A549 (cell line): ENCODE measurements at regions not wholly inside any gene's neighbourhood (a gene's known extent, or its start where the extent isn't known, plus 50 kb on each side); places are given as distances from the start of the nearest gene placed in this dataset.

ENCODE experiments used
- ATAC-seq, 2 experiments: fragments of 200-7000 bp in 1 of 2; fragments of >200 bp in 1 of 2; cut with Nextera tagmentation in 1 of 2; cut with Tn5 transposase in 1 of 2; 3 replicates each; pipeline versions ENCODE4 v1.8.0 to v1.9.1; 2018 to 2020; ENCODE audit warnings: mild to moderate bottlenecking in 1 of 2, moderate library complexity in 1 of 2
- CTCF ChIA-PET: fragments of 300-600 bp; sonication (Branson Sonifier 250); formaldehyde crosslinking; extraction: SDS; loops from one replicate; lab custom pipeline; 2021; ENCODE audit warnings: antibody characterized with exemption, inconsistent platforms; lab: Yijun Ruan, JAX
- POLR2A ChIA-PET: fragments of 350-600 bp; formaldehyde crosslinking; extraction: SDS; loops from one replicate; lab custom pipeline; 2021; ENCODE audit warnings: antibody characterized with exemption, inconsistent platforms; lab: Yijun Ruan, JAX
- DNase-seq, 2 experiments: peaks; one replicate each; pipeline versions ENCODE4 v3.0.0 to v3.0.0-alpha.2; 2011 to 2016; ENCODE audit warnings: low read depth in 1 of 2, low spot score in 1 of 2
- FAIRE-seq: peaks from 2 replicates; lab custom pipeline; 2011; peaks lifted over from hg19 to GRCh38; lab: Jason Lieb, UNC
- H3K27ac ChIP-seq, 2 experiments: fragments of >200 bp; sonication (Bioruptor Twin); formaldehyde crosslinking; 3 replicates each; pipeline ENCODE4 v1.5.1; 2016 to 2017
- H3K4me1 ChIP-seq: fragments of >200 bp; sonication (Bioruptor Twin); formaldehyde crosslinking; 3 replicates; pipeline ENCODE4 v1.6.1; 2016
- H3K4me2 ChIP-seq: fragments of >200 bp; sonication (Bioruptor Twin); formaldehyde crosslinking; 3 replicates; pipeline ENCODE4 v1.6.1; 2016
- H3K4me3 ChIP-seq: fragments of >200 bp; sonication (Bioruptor Twin); formaldehyde crosslinking; 3 replicates; pipeline ENCODE4 v1.5.1; 2016
- H3K9me3 ChIP-seq: fragments of >200 bp; sonication (Bioruptor Twin); formaldehyde crosslinking; 3 replicates; pipeline ENCODE4 v1.6.1; 2016
- CBX2 ChIP-seq: fragments of 200-600 bp; sonication (generic); IDR thresholded peaks from 2 replicates; pipeline ENCODE4 v1.6.1; 2016; ENCODE audit warnings: low read depth, mild to moderate bottlenecking, borderline replicate concordance
- CEBPB ChIP-seq, 2 experiments: fragments of >200 bp in 1 of 2; sonication (Bioruptor Twin) in 1 of 2; formaldehyde crosslinking in 1 of 2; IDR thresholded peaks; 2 replicates each; pipeline ENCODE4 v1.6.1; 2012 to 2016
- CHD2 ChIP-seq: fragments of 150-350 bp; IDR thresholded peaks from 2 replicates; pipeline ENCODE4 v1.6.1; 2014; ENCODE audit warnings: low read length; ENCODE audit not compliant: partially characterized antibody
- CHD4 ChIP-seq: fragments of 200-600 bp; sonication (generic); IDR thresholded peaks from 2 replicates; pipeline ENCODE4 v1.6.1; 2016; ENCODE audit warnings: antibody characterized with exemption, mild to moderate bottlenecking, borderline replicate concordance
- EHMT2 ChIP-seq: fragments of 200-600 bp; sonication (generic); IDR thresholded peaks from 2 replicates; pipeline ENCODE4 v1.6.1; 2016; ENCODE audit warnings: antibody characterized with exemption, low read depth, mild to moderate bottlenecking, moderate library complexity
- EP300 ChIP-seq, 2 experiments: fragments of >200 bp; sonication (Bioruptor Twin); formaldehyde crosslinking; IDR thresholded peaks; 2 replicates in 1 of 2; 3 replicates in 1 of 2; pipeline ENCODE4 v1.6.1; 2016 to 2017
- FOSL2 ChIP-seq, 2 experiments: fragments of 450-650 bp in 1 of 2; fragments of >200 bp in 1 of 2; sonication (Bioruptor Twin) in 1 of 2; formaldehyde crosslinking; IDR thresholded peaks; 2 replicates each; pipeline versions ENCODE4 v1.5.0 to v1.6.1; 2016 to 2020; ENCODE audit warnings: mild to moderate bottlenecking in 1 of 2, moderate library complexity in 1 of 2
- FOXS1 ChIP-seq: fragments of 250-450 bp; sonication (Bioruptor Pico); IDR thresholded peaks from 2 replicates; pipeline ENCODE4 v1.5.0; 2020; ENCODE audit warnings: mild to moderate bottlenecking, moderate library complexity
- HDAC2 ChIP-seq: fragments of 200-600 bp; sonication (generic); IDR thresholded peaks from 2 replicates; pipeline ENCODE4 v1.6.1; 2016
- HEYL ChIP-seq: fragments of 250-450 bp; sonication (Bioruptor Pico); IDR thresholded peaks from 2 replicates; pipeline ENCODE4 v1.8.0; 2021; ENCODE audit warnings: mild to moderate bottlenecking, moderate library complexity
- HMGXB4 ChIP-seq: fragments of 250-450 bp; sonication (Bioruptor Pico); IDR thresholded peaks from 2 replicates; pipeline ENCODE4 v1.5.0; 2021; ENCODE audit warnings: mild to moderate bottlenecking, moderate library complexity, borderline replicate concordance
- KDM1A ChIP-seq: fragments of 200-600 bp; sonication (generic); IDR thresholded peaks from 2 replicates; pipeline ENCODE4 v1.6.1; 2016; ENCODE audit warnings: low read depth, mild to moderate bottlenecking
- MAFK ChIP-seq: fragments of 450-650 bp; IDR thresholded peaks from 2 replicates; pipeline ENCODE4 v1.6.1; 2014; ENCODE audit not compliant: partially characterized antibody
- PHF8 ChIP-seq: fragments of 200-600 bp; sonication (generic); IDR thresholded peaks from 2 replicates; pipeline ENCODE4 v1.6.1; 2016; ENCODE audit warnings: low read depth, mild to moderate bottlenecking, antibody characterized with exemption, moderate library complexity, borderline replicate concordance
- POLR2A ChIP-seq: IDR thresholded peaks from 2 replicates; pipeline ENCODE4 v1.6.1; 2012; ENCODE audit warnings: mild to moderate bottlenecking, low read length
- REST ChIP-seq: fragments of 200-600 bp; sonication (generic); IDR thresholded peaks from 2 replicates; pipeline ENCODE4 v1.6.1; 2016; ENCODE audit warnings: antibody characterized with exemption, mild to moderate bottlenecking, moderate library complexity
- RNF2 ChIP-seq: fragments of 200-600 bp; sonication (generic); IDR thresholded peaks from 2 replicates; pipeline ENCODE4 v1.6.1; 2016; ENCODE audit warnings: low read depth, mild to moderate bottlenecking, antibody characterized with exemption, moderate library complexity, borderline replicate concordance
- TP53 ChIP-seq: fragments of 250-450 bp; sonication (Bioruptor Pico); IDR thresholded peaks from 2 replicates; pipeline ENCODE4 v1.5.0; 2021; ENCODE audit warnings: mild to moderate bottlenecking, moderate library complexity
- USF2 ChIP-seq: fragments of 450-650 bp; IDR thresholded peaks from 2 replicates; pipeline ENCODE4 v1.6.1; 2014; ENCODE audit warnings: antibody characterized with exemption
- ZFP36 ChIP-seq: fragments of 450-650 bp; IDR thresholded peaks from 2 replicates; pipeline ENCODE4 v1.6.1; 2014; ENCODE audit warnings: borderline replicate concordance; ENCODE audit not compliant: partially characterized antibody
- WGBS: methylation state at CpG from one replicate; pipeline ENCODE4 v1.1.6; 2017; ENCODE audit errors: missing lambda C conversion rate; 5-methylcytosine and 5-hydroxymethylcytosine counted together
- TF ChIP-seq, protein P1 (sequence below): fragments of 250-450 bp; sonication (Bioruptor Pico); IDR thresholded peaks from 2 replicates; pipeline ENCODE4 v1.5.0; 2020; ENCODE audit warnings: low read depth, mild to moderate bottlenecking, moderate library complexity
- TF ChIP-seq, protein P2 (sequence below): IDR thresholded peaks from 2 replicates; pipeline ENCODE4 v1.6.1; 2012
- TF ChIP-seq, protein P3 (sequence below): fragments of >200 bp; sonication (Bioruptor Twin); formaldehyde crosslinking; IDR thresholded peaks from 3 replicates; pipeline ENCODE4 v1.6.1; 2016

- FAIRE-seq (no peak), ATAC-seq (no peak), DNase-seq (no peak)
- 2% methylated on average over 6 of the region's 6 CpGs for WGBS
- ChIA-PET POLR2A (no interaction called here), CTCF (interaction anchor here (0.6 kb wide), 1 partner anchor 483 kb away, joined by 5 read pairs; no protein-coding TSS in a partner anchor)
- Histone ChIP-seq H3K4me2 (no peak overlapping the region), H3K9me3 (no peaks in the 10 kb centered on the region), H3K27ac (no peak overlapping the region), H3K4me1 (no peaks in the 10 kb centered on the region), H3K4me3 (no peak overlapping the region)
- TF ChIP-seq HDAC2, result no peak
- TF ChIP-seq CBX2, result no peak
- TF ChIP-seq MAFK, result no peak
- TF ChIP-seq, protein P1, sequence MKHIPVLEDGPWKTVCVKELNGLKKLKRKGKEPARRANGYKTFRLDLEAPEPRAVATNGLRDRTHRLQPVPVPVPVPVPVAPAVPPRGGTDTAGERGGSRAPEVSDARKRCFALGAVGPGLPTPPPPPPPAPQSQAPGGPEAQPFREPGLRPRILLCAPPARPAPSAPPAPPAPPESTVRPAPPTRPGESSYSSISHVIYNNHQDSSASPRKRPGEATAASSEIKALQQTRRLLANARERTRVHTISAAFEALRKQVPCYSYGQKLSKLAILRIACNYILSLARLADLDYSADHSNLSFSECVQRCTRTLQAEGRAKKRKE (CRISPR knock-in tag), result no peak
- TF ChIP-seq TP53, result no peak
- no peak for TF ChIP-seq FOXS1 (CRISPR knock-in tag)
- TF ChIP-seq CEBPB (IDR thresholded peaks at IDR 0.05), result no peak
- TF ChIP-seq CHD4, result no peak
- TF ChIP-seq, protein P2, sequence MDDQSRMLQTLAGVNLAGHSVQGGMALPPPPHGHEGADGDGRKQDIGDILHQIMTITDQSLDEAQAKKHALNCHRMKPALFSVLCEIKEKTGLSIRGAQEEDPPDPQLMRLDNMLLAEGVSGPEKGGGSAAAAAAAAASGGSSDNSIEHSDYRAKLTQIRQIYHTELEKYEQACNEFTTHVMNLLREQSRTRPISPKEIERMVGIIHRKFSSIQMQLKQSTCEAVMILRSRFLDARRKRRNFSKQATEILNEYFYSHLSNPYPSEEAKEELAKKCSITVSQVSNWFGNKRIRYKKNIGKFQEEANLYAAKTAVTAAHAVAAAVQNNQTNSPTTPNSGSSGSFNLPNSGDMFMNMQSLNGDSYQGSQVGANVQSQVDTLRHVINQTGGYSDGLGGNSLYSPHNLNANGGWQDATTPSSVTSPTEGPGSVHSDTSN, result no peak
Measured at GRCh38 chr20:39961637-39962244, 727.3 kb downstream of the MAFB start.

GRCh38 chr20:39960522-39961428, 728.3 kb downstream of the MAFB start:
- Histone ChIP-seq H3K4me1 (no peaks in the 10 kb centered on the region), H3K9me3 (no peaks in the 10 kb centered on the region), H3K4me2 (no peak overlapping the region), H3K27ac (no peak overlapping the region), H3K4me3 (no peak overlapping the region)
- TF ChIP-seq HMGXB4 (CRISPR knock-in tag) (no peak), USF2 (no peak), HEYL (no peak), FOSL2 (IDR thresholded peaks at IDR 0.05) (no peak), FOSL2 (CRISPR knock-in tag; IDR thresholded peaks at IDR 0.05) (no peak), EHMT2 (no peak), RNF2 (no peak), CHD4 (no peak), CHD2 (no peak), PHF8 (no peak), KDM1A (no peak), ZFP36 (no peak), REST (no peak), POLR2A (no peak), EP300 (IDR thresholded peaks at IDR 0.05) (no peak)
- TF ChIP-seq, protein P3, sequence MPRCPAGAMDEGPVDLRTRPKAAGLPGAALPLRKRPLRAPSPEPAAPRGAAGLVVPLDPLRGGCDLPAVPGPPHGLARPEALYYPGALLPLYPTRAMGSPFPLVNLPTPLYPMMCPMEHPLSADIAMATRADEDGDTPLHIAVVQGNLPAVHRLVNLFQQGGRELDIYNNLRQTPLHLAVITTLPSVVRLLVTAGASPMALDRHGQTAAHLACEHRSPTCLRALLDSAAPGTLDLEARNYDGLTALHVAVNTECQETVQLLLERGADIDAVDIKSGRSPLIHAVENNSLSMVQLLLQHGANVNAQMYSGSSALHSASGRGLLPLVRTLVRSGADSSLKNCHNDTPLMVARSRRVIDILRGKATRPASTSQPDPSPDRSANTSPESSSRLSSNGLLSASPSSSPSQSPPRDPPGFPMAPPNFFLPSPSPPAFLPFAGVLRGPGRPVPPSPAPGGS, result no peak
- TF ChIP-seq, protein P1 (CRISPR knock-in tag), result no peak
- no peak for FAIRE-seq
- ChIA-PET CTCF (no interaction called here), POLR2A (no interaction called here)
- ATAC-seq, result no peak
- no peak for DNase-seq
- 6% methylated on average over 2 of the region's 7 CpGs for WGBS
